GM12878 (cell line): ENCODE measurements at regions not wholly inside any gene's neighbourhood (a gene's known extent, or its start where the extent isn't known, plus 50 kb on each side); places are given as distances from the start of the nearest gene placed in this dataset.

Experiments used
- ATAC-seq: fragments of 200-7000 bp; cut with Tn5 transposase; 3 replicates; pipeline ENCODE4 v1.9.1; 2020; ENCODE audit warnings: mild to moderate bottlenecking, moderate library complexity
- BruUV-seq: library from RNA; stranded (reverse); fragments of 400-500 nt; replicated peaks from 2 replicates; lab custom pipeline; 2021; lab: Mats Ljungman, UMichigan
- CTCF ChIA-PET: fragments of 300-600 bp; sonication (Branson Sonifier 250); formaldehyde crosslinking; extraction: SDS; loops from one replicate; lab custom pipeline; 2021; ENCODE audit warnings: inconsistent platforms; lab: Yijun Ruan, JAX
- POLR2A ChIA-PET: fragments of 350-600 bp; formaldehyde crosslinking; extraction: SDS; loops from one replicate; lab custom pipeline; 2021; ENCODE audit warnings: inconsistent platforms; lab: Charles Lee
- RAD21 ChIA-PET: fragments of 300-600 bp; sonication (Branson Sonifier 250); formaldehyde crosslinking; loops from one replicate; lab custom pipeline; 2023; ENCODE audit warnings: antibody characterized with exemption; ENCODE audit not compliant: unreplicated experiment; lab: Charles Lee
- SMC1A ChIA-PET: fragments of 300-600 bp; sonication (Branson Sonifier 250); formaldehyde crosslinking; loops from one replicate; lab custom pipeline; 2023; ENCODE audit not compliant: unreplicated experiment, uncharacterized antibody; lab: Charles Lee
- DNase-seq: peaks from one replicate; pipeline ENCODE4 v3.0.0-alpha.2; 2011; ENCODE audit warnings: low read depth, low spot score
- FAIRE-seq: peaks from 3 replicates; lab custom pipeline; 2011; peaks lifted over from hg19 to GRCh38; lab: Jason Lieb, UNC
- H2AFZ ChIP-seq: 2 replicates; pipeline ENCODE4 v1.6.0; 2011; ENCODE audit warnings: low read depth, low read length, control low read depth; ENCODE audit not compliant: control insufficient read depth
- H3K27ac ChIP-seq: 2 replicates; pipeline ENCODE4 v1.5.1; 2011; ENCODE audit warnings: control low read depth; ENCODE audit not compliant: control insufficient read depth, insufficient read depth
- H3K27me3 ChIP-seq, 2 experiments: replicated peaks in 1 of 2; 2 replicates each; pipeline versions ENCODE4 v1.6.0 to v1.6.1; 2011; ENCODE audit warnings: low read length in 1 of 2; ENCODE audit not compliant: control insufficient read depth in 2 of 2, insufficient read depth in 2 of 2
- H3K36me3 ChIP-seq, 2 experiments: 2 replicates each; pipeline ENCODE4 v1.5.1; 2011; ENCODE audit warnings: low read length in 1 of 2; ENCODE audit not compliant: control insufficient read depth in 2 of 2, insufficient read depth in 2 of 2
- H3K4me1 ChIP-seq: 2 replicates; pipeline ENCODE4 v1.6.1; 2011; ENCODE audit warnings: mild to moderate bottlenecking, low read length, moderate library complexity, mixed read lengths; ENCODE audit not compliant: control insufficient read depth, insufficient read depth
- H3K4me2 ChIP-seq: 2 replicates; pipeline ENCODE4 v1.6.0; 2011; ENCODE audit warnings: control low read depth; ENCODE audit not compliant: control insufficient read depth, insufficient read depth
- H3K4me3 ChIP-seq: fragments of 200-600 bp; sonication (generic); 2 replicates; pipeline ENCODE4 v1.5.1; 2016
- H3K79me2 ChIP-seq: 2 replicates; pipeline ENCODE4 v1.6.0; 2011; ENCODE audit warnings: low read length; ENCODE audit not compliant: control insufficient read depth, insufficient read depth
- H3K9ac ChIP-seq: 2 replicates; pipeline ENCODE4 v1.8.0; 2011; ENCODE audit warnings: low read length, control low read depth, mixed read lengths; ENCODE audit not compliant: control insufficient read depth, insufficient read depth
- H3K9me3 ChIP-seq: replicated peaks from 3 replicates; pipeline ENCODE4 v1.5.1; 2011; ENCODE audit warnings: mild to moderate bottlenecking, low read length; ENCODE audit not compliant: control insufficient read depth, insufficient read depth
- H4K20me1 ChIP-seq: 2 replicates; pipeline ENCODE4 v1.6.0; 2011; ENCODE audit not compliant: control insufficient read depth, insufficient read depth
- CREB1 ChIP-seq: IDR thresholded peaks from 2 replicates; pipeline ENCODE4 v1.6.1; 2012; ENCODE audit warnings: low read depth, mild to moderate bottlenecking, inconsistent platforms
- HDAC2 ChIP-seq: fragments of 200-600 bp; sonication (generic); IDR thresholded peaks from 2 replicates; pipeline ENCODE4 v1.6.1; 2017
- KAT2A ChIP-seq: conservative IDR thresholded peaks from 2 replicates; pipeline ENCODE4 v1.6.1; 2011; ENCODE audit warnings: low read depth, low read length; ENCODE audit not compliant: control insufficient read depth
- RELA ChIP-seq: fragments of 450-650 bp; IDR thresholded peaks from 2 replicates; pipeline ENCODE4 v1.8.0; 2014; ENCODE audit warnings: borderline replicate concordance; ENCODE audit not compliant: partially characterized antibody
- RUNX3 ChIP-seq: IDR thresholded peaks from 2 replicates; pipeline ENCODE4 v1.6.1; 2012; ENCODE audit warnings: low read length, inconsistent platforms
- SIN3A ChIP-seq: IDR thresholded peaks from 2 replicates; pipeline ENCODE4 v1.6.1; 2012; ENCODE audit warnings: low read depth, low read length, improper control_type of control experiment
- SPI1 ChIP-seq: IDR thresholded peaks from 2 replicates; pipeline ENCODE4 v1.6.1; 2011; ENCODE audit warnings: low read depth, mild to moderate bottlenecking, low read length, moderate library complexity, borderline replicate concordance; ENCODE audit not compliant: insufficient read depth
- STAT1 ChIP-seq: fragments of 450-650 bp; conservative IDR thresholded peaks from 2 replicates; pipeline ENCODE4 v1.6.1; 2014; ENCODE audit warnings: antibody characterized with exemption, mild to moderate bottlenecking
- SUPT20H ChIP-seq: IDR thresholded peaks from 2 replicates; pipeline ENCODE4 v1.6.1; 2011; ENCODE audit warnings: low read depth, mild to moderate bottlenecking, low read length, moderate library complexity, borderline replicate concordance; ENCODE audit not compliant: control insufficient read depth
- ZNF207 ChIP-seq: fragments of 450-650 bp; IDR thresholded peaks from 2 replicates; pipeline ENCODE4 v1.6.1; 2014; ENCODE audit warnings: antibody characterized with exemption, mild to moderate bottlenecking, borderline replicate concordance
- ZNF217 ChIP-seq: fragments of 450-650 bp; IDR thresholded peaks from 2 replicates; pipeline ENCODE4 v1.6.1; 2017; ENCODE audit warnings: antibody characterized with exemption, mild to moderate bottlenecking
- ZNF274 ChIP-seq: IDR thresholded peaks from one replicate; pipeline ENCODE4 v1.8.0; 2011; ENCODE audit not compliant: insufficient read length, insufficient read depth
- WGBS: methylation state at CpG from one replicate; pipeline ENCODE4 v1.1.6; 2016; ENCODE audit warnings: low lambda C conversion rate; ENCODE audit not compliant: insufficient replicate concordance, insufficient coverage; ENCODE audit errors: missing lambda C conversion rate; 5-methylcytosine and 5-hydroxymethylcytosine counted together
- in situ Hi-C: fragments of 300-500 bp; cut with MboI; formaldehyde crosslinking; loops from 9 replicates; pipeline ENCODE4 v1.14.3; 2018; ENCODE audit warnings: mixed read lengths
- intact Hi-C: fragments of 100-400 bp; cut with micrococcal nuclease; formaldehyde crosslinking; loops from one replicate; pipeline ENCODE4 v1.14.2; 2022; ENCODE audit not compliant: unreplicated experiment
- TF ChIP-seq, protein P1 (sequence below): fragments of 150-350 bp; IDR thresholded peaks from 2 replicates; pipeline ENCODE4 v1.6.1; 2016; ENCODE audit warnings: low read depth, low read length
- TF ChIP-seq, protein P2 (sequence below): fragments of 150-350 bp; IDR thresholded peaks from 2 replicates; pipeline ENCODE4 v1.6.1; 2014; ENCODE audit warnings: mild to moderate bottlenecking, low read depth, low read length
- TF ChIP-seq, protein P3 (sequence below): fragments of 450-650 bp; IDR thresholded peaks from 2 replicates; pipeline ENCODE4 v1.6.1; 2017; ENCODE audit warnings: mild to moderate bottlenecking, low read depth, inconsistent platforms; ENCODE audit not compliant: poor library complexity, severe bottlenecking
- TF ChIP-seq, protein P4 (sequence below): fragments of 450-650 bp; IDR thresholded peaks from 2 replicates; pipeline ENCODE4 v1.6.1; 2017; ENCODE audit warnings: mild to moderate bottlenecking

DNA sequence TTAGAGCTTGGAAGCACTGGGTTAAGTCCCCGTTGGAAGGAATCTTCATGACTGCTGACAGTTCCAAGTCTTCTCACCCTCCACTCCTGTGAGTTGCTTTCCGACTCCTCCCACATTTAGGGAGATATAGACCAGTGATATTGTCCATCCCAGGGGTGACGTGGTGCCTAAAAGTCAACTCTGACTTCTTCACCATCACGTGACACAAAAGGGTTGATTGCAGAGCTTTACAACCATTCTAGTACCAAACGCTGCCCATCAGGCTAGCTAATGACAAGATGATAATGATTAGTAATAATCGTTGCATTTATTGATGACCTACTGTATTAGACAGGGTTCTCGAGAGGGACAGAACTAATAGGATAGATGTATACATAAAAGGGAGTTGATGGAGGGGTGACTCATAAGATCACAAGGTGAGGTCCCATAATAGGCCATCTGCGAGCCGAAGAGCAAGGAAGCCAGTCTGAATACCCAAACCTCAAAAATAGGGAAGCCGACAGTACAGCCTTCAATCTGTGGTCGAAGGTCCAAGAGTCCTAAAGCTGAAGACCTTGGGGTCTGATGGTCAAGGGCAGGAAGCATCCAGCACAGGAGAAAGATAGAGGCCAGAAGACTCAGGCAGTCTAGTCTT, 85.3 kb upstream of the CARD11 start:
- Histone ChIP-seq H3K79me2 (no peaks in the 10 kb centered on the region), H3K27me3 (no peaks in the 10 kb centered on the region), H3K4me3 (no peak overlapping the region), H3K36me3 (no peaks in the 10 kb centered on the region), H3K27ac (no peak overlapping the region), H2AFZ (no peak overlapping the region), H4K20me1 (no peaks in the 10 kb centered on the region), H3K4me2 (no peak overlapping the region), H3K4me1 (no peaks in the 10 kb centered on the region), H3K9me3 (no peaks in the 10 kb centered on the region; the same call in 2 of the 3 replicates), H3K9ac (no peak overlapping the region)
- ChIA-PET POLR2A (interaction anchor here (0.5 kb wide), 1 partner anchor 29 kb away, joined by 3 read pairs; no protein-coding TSS in a partner anchor), RAD21 (no interaction called here), SMC1A (no interaction called here), CTCF (no interaction called here)
- in situ Hi-C loops: no loop called here
- FAIRE-seq: no peak
- intact Hi-C loops: no loop called here
- WGBS: 17% methylated on average over 11 of the region's 11 CpGs
- DNase-seq: no peak
- ATAC-seq: no peak
- no TSS peak for BruUV-seq
- no peak for TF ChIP-seq CREB1
- no peak for TF ChIP-seq SIN3A
- TF ChIP-seq RUNX3: no peak
- TF ChIP-seq, protein P1, sequence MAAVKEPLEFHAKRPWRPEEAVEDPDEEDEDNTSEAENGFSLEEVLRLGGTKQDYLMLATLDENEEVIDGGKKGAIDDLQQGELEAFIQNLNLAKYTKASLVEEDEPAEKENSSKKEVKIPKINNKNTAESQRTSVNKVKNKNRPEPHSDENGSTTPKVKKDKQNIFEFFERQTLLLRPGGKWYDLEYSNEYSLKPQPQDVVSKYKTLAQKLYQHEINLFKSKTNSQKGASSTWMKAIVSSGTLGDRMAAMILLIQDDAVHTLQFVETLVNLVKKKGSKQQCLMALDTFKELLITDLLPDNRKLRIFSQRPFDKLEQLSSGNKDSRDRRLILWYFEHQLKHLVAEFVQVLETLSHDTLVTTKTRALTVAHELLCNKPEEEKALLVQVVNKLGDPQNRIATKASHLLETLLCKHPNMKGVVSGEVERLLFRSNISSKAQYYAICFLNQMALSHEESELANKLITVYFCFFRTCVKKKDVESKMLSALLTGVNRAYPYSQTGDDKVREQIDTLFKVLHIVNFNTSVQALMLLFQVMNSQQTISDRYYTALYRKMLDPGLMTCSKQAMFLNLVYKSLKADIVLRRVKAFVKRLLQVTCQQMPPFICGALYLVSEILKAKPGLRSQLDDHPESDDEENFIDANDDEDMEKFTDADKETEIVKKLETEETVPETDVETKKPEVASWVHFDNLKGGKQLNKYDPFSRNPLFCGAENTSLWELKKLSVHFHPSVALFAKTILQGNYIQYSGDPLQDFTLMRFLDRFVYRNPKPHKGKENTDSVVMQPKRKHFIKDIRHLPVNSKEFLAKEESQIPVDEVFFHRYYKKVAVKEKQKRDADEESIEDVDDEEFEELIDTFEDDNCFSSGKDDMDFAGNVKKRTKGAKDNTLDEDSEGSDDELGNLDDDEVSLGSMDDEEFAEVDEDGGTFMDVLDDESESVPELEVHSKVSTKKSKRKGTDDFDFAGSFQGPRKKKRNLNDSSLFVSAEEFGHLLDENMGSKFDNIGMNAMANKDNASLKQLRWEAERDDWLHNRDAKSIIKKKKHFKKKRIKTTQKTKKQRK: no peak
- TF ChIP-seq ZNF217: no peak
- TF ChIP-seq, protein P2, sequence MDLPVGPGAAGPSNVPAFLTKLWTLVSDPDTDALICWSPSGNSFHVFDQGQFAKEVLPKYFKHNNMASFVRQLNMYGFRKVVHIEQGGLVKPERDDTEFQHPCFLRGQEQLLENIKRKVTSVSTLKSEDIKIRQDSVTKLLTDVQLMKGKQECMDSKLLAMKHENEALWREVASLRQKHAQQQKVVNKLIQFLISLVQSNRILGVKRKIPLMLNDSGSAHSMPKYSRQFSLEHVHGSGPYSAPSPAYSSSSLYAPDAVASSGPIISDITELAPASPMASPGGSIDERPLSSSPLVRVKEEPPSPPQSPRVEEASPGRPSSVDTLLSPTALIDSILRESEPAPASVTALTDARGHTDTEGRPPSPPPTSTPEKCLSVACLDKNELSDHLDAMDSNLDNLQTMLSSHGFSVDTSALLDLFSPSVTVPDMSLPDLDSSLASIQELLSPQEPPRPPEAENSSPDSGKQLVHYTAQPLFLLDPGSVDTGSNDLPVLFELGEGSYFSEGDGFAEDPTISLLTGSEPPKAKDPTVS: no peak
- TF ChIP-seq KAT2A: no peak
- TF ChIP-seq ZNF207: no peak
- no peak for TF ChIP-seq ZNF274
- no peak for TF ChIP-seq RELA
- TF ChIP-seq STAT1: no peak
- TF ChIP-seq, protein P3, sequence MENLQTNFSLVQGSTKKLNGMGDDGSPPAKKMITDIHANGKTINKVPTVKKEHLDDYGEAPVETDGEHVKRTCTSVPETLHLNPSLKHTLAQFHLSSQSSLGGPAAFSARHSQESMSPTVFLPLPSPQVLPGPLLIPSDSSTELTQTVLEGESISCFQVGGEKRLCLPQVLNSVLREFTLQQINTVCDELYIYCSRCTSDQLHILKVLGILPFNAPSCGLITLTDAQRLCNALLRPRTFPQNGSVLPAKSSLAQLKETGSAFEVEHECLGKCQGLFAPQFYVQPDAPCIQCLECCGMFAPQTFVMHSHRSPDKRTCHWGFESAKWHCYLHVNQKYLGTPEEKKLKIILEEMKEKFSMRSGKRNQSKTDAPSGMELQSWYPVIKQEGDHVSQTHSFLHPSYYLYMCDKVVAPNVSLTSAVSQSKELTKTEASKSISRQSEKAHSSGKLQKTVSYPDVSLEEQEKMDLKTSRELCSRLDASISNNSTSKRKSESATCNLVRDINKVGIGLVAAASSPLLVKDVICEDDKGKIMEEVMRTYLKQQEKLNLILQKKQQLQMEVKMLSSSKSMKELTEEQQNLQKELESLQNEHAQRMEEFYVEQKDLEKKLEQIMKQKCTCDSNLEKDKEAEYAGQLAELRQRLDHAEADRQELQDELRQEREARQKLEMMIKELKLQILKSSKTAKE: no peak
- no peak for TF ChIP-seq SUPT20H
- TF ChIP-seq SPI1: no peak
- TF ChIP-seq, protein P4, sequence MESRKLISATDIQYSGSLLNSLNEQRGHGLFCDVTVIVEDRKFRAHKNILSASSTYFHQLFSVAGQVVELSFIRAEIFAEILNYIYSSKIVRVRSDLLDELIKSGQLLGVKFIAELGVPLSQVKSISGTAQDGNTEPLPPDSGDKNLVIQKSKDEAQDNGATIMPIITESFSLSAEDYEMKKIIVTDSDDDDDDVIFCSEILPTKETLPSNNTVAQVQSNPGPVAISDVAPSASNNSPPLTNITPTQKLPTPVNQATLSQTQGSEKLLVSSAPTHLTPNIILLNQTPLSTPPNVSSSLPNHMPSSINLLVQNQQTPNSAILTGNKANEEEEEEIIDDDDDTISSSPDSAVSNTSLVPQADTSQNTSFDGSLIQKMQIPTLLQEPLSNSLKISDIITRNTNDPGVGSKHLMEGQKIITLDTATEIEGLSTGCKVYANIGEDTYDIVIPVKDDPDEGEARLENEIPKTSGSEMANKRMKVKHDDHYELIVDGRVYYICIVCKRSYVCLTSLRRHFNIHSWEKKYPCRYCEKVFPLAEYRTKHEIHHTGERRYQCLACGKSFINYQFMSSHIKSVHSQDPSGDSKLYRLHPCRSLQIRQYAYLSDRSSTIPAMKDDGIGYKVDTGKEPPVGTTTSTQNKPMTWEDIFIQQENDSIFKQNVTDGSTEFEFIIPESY: no peak
- no peak for TF ChIP-seq HDAC2
